HCT116 (cell line): ENCODE measurements at regions not wholly inside any gene's neighbourhood (a gene's known extent, or its start where the extent isn't known, plus 50 kb on each side); places are given as distances from the start of the nearest gene placed in this dataset.

Experiments
- ATAC-seq: fragments of 200-7000 bp; cut with Tn5 transposase; 2 replicates; pipeline ENCODE4 v1.9.1; 2020; ENCODE audit warnings: mild to moderate bottlenecking, moderate library complexity
- BruUV-seq: library from RNA; stranded (reverse); fragments of 400-500 nt; replicated peaks from 2 replicates; lab custom pipeline; 2021; lab: Mats Ljungman, UMichigan
- CTCF ChIA-PET: fragments of 300-600 bp; sonication (Branson Sonifier 250); formaldehyde crosslinking; loops from one replicate; lab custom pipeline; 2021; ENCODE audit warnings: antibody characterized with exemption; lab: Charles Lee
- POLR2A ChIA-PET: fragments of 300-600, 350-600 bp; sonication (Branson Sonifier 250); formaldehyde crosslinking; loops from one replicate; lab custom pipeline; 2021; ENCODE audit warnings: antibody characterized with exemption; lab: Charles Lee
- RAD21 ChIA-PET, 2 experiments: fragments of 300-600 bp; sonication (Branson Sonifier 250); formaldehyde crosslinking; loops; one replicate each; lab custom pipeline; 2023; ENCODE audit warnings: low total read pairs in 2 of 2; ENCODE audit not compliant: uncharacterized antibody in 2 of 2, unreplicated experiment in 2 of 2, low non-redundant PET in 1 of 2; lab: Charles Lee
- DNase-seq: peaks from one replicate; pipeline ENCODE4 v3.0.0-alpha.2; 2010; ENCODE audit warnings: low read depth, low spot score
- H2AFZ ChIP-seq: fragments of 200-600 bp; shearing (Covaris generic), sonication (generic); 2 replicates; pipeline ENCODE4 v1.6.1; 2017; ENCODE audit warnings: low read depth, mixed run types, mixed read lengths, antibody characterized with exemption, low read length; ENCODE audit not compliant: poor library complexity, severe bottlenecking
- H3K27ac ChIP-seq: 2 replicates; pipeline ENCODE4 v1.5.1; 2012; ENCODE audit warnings: low read depth, low read length
- H3K27me3 ChIP-seq: fragments of 200-600 bp; sonication (generic); 2 replicates; pipeline ENCODE4 v1.6.1; 2016; ENCODE audit warnings: mixed run types, low read length, mixed read lengths; ENCODE audit not compliant: insufficient read depth
- H3K36me3 ChIP-seq, 2 experiments: fragments of 200-500 bp in 1 of 2; fragments of 200-600 bp in 1 of 2; sonication (Bioruptor generic) in 1 of 2; sonication (generic) in 1 of 2; 2 replicates each; pipeline versions ENCODE4 v1.5.1 to v1.6.1; 2014 to 2016; ENCODE audit warnings: low read length in 2 of 2, inconsistent platforms in 1 of 2, mixed read lengths in 1 of 2, mixed run types in 1 of 2; ENCODE audit not compliant: insufficient read depth in 2 of 2, control insufficient read depth in 1 of 2
- H3K4me1 ChIP-seq, 2 experiments: fragments of 200-600 bp in 1 of 2; sonication (generic) in 1 of 2; 2 replicates each; pipeline versions ENCODE4 v1.5.1 to v1.6.1; 2012 to 2017; ENCODE audit warnings: low read length in 2 of 2, inconsistent platforms in 1 of 2, mild to moderate bottlenecking in 1 of 2, mixed read lengths in 1 of 2, mixed run types in 1 of 2, moderate library complexity in 1 of 2; ENCODE audit not compliant: insufficient read depth in 2 of 2, control insufficient read depth in 1 of 2
- H3K4me2 ChIP-seq: fragments of 200-600 bp; sonication (generic); 2 replicates; pipeline ENCODE4 v1.6.1; 2017; ENCODE audit warnings: mixed run types, low read length, mixed read lengths
- H3K4me3 ChIP-seq, 2 experiments: fragments of 200-600 bp in 1 of 2; sonication (generic) in 1 of 2; replicated peaks in 1 of 2; 2 replicates each; pipeline ENCODE4 v1.5.1; 2011 to 2016; ENCODE audit warnings: low read length in 2 of 2, control low read depth in 1 of 2, low read depth in 1 of 2, mild to moderate bottlenecking in 1 of 2, mixed read lengths in 1 of 2, mixed run types in 1 of 2
- H3K79me2 ChIP-seq: fragments of 200-600 bp; sonication (generic); 2 replicates; pipeline ENCODE4 v1.6.1; 2017; ENCODE audit warnings: mild to moderate bottlenecking, mixed run types, low read length, moderate library complexity, mixed read lengths; ENCODE audit not compliant: insufficient read depth
- H3K9ac ChIP-seq: fragments of 200-600 bp; sonication (generic); 2 replicates; pipeline ENCODE4 v1.6.1; 2016; ENCODE audit warnings: low read length, mixed read lengths
- H3K9me2 ChIP-seq: fragments of 200-600 bp; sonication (generic), shearing (Covaris generic); 2 replicates; pipeline ENCODE4 v1.6.1; 2017; ENCODE audit warnings: mixed run types, mild to moderate bottlenecking, moderate library complexity; ENCODE audit not compliant: insufficient read depth
- H3K9me3 ChIP-seq, 2 experiments: fragments of 200-500 bp in 1 of 2; fragments of 200-600 bp in 1 of 2; sonication (Bioruptor generic) in 1 of 2; sonication (generic) in 1 of 2; 2 replicates each; pipeline ENCODE4 v1.6.1; 2014 to 2017; ENCODE audit warnings: low read length in 2 of 2, mixed read lengths in 2 of 2, inconsistent platforms in 1 of 2, low read depth in 1 of 2, mild to moderate bottlenecking in 1 of 2, mixed run types in 1 of 2, moderate library complexity in 1 of 2; ENCODE audit not compliant: control insufficient read depth in 1 of 2, insufficient read depth in 1 of 2
- H4K20me1 ChIP-seq: fragments of 200-600 bp; sonication (generic), shearing (Covaris generic); 2 replicates; pipeline ENCODE4 v1.6.1; 2017; ENCODE audit warnings: mixed run types, mild to moderate bottlenecking, moderate library complexity; ENCODE audit not compliant: insufficient read depth
- CBX3 ChIP-seq: IDR thresholded peaks from 2 replicates; pipeline ENCODE4 v1.6.1; 2012; ENCODE audit warnings: low read depth
- CEBPB ChIP-seq: IDR thresholded peaks from 2 replicates; pipeline ENCODE4 v1.6.1; 2012; ENCODE audit warnings: low read depth
- EGR1 ChIP-seq: IDR thresholded peaks from 2 replicates; pipeline ENCODE4 v1.6.1; 2012; ENCODE audit warnings: low read depth
- ELF1 ChIP-seq: IDR thresholded peaks from 2 replicates; pipeline ENCODE4 v1.6.1; 2012; ENCODE audit warnings: low read depth, borderline replicate concordance
- EZH2 ChIP-seq: fragments of 200-600 bp; sonication (generic); IDR thresholded peaks from 2 replicates; pipeline ENCODE4 v1.6.1; 2017; ENCODE audit warnings: antibody characterized with exemption, mixed run types
- EZH2phosphoT487 ChIP-seq: fragments of 200-600 bp; IDR thresholded peaks from 2 replicates; pipeline ENCODE4 v1.6.1; 2018; ENCODE audit warnings: antibody characterized with exemption, borderline replicate concordance
- FOSL1 ChIP-seq: IDR thresholded peaks from 2 replicates; pipeline ENCODE4 v1.6.1; 2012; ENCODE audit warnings: low read depth
- JUND ChIP-seq: IDR thresholded peaks from 2 replicates; pipeline ENCODE4 v1.6.1; 2012
- POLR2A ChIP-seq: IDR thresholded peaks from 2 replicates; pipeline ENCODE4 v1.7.0; 2011; ENCODE audit warnings: borderline replicate concordance; ENCODE audit not compliant: insufficient read depth, insufficient read length; ENCODE audit errors: extremely low read depth
- RAD21 ChIP-seq: IDR thresholded peaks from 2 replicates; pipeline ENCODE4 v1.6.1; 2012; ENCODE audit warnings: low read depth, mild to moderate bottlenecking
- SIN3A ChIP-seq: IDR thresholded peaks from 2 replicates; pipeline ENCODE4 v1.6.1; 2012; ENCODE audit warnings: low read depth
- SP1 ChIP-seq: IDR thresholded peaks from 2 replicates; pipeline ENCODE4 v1.6.1; 2012; ENCODE audit warnings: low read depth
- SRF ChIP-seq: IDR thresholded peaks from 2 replicates; pipeline ENCODE4 v1.6.1; 2012; ENCODE audit warnings: low read depth
- TCF7L2 ChIP-seq: IDR thresholded peaks from 2 replicates; pipeline ENCODE4 v1.7.0; 2011; ENCODE audit warnings: borderline replicate concordance, inconsistent platforms; ENCODE audit not compliant: insufficient read depth, insufficient read length; ENCODE audit errors: extremely low read depth
- ZFX ChIP-seq: fragments of 450-650 bp; IDR thresholded peaks from 2 replicates; pipeline ENCODE4 v1.6.1; 2017
- ZNF274 ChIP-seq: fragments of 200-500 bp; sonication (Bioruptor generic); IDR thresholded peaks from 2 replicates; pipeline ENCODE4 v1.6.1; 2014; ENCODE audit warnings: mild to moderate bottlenecking, low read depth, low read length, inconsistent platforms
- intact Hi-C: fragments of 100-400 bp; cut with micrococcal nuclease; formaldehyde crosslinking; loops from 2 replicates; pipeline ENCODE4 v1.10.0; 2022
- TF ChIP-seq, protein P1 (sequence below): IDR thresholded peaks from 2 replicates; pipeline ENCODE4 v1.6.1; 2012
- TF ChIP-seq, protein P2 (sequence below), 3 experiments: fragments of 200-600 bp in 1 of 3; sonication (generic) in 1 of 3; IDR thresholded peaks in 2 of 3; conservative IDR thresholded peaks in 1 of 3; 2 replicates each; pipeline ENCODE4 v1.5.1; 2012 to 2017; ENCODE audit warnings: low read depth in 2 of 3, low read length in 2 of 3, antibody characterized with exemption in 1 of 3, borderline replicate concordance in 1 of 3, control low read depth in 1 of 3, mild to moderate bottlenecking in 1 of 3, mixed read lengths in 1 of 3, mixed run types in 1 of 3, moderate library complexity in 1 of 3; ENCODE audit not compliant: insufficient read depth in 1 of 3

DNA sequence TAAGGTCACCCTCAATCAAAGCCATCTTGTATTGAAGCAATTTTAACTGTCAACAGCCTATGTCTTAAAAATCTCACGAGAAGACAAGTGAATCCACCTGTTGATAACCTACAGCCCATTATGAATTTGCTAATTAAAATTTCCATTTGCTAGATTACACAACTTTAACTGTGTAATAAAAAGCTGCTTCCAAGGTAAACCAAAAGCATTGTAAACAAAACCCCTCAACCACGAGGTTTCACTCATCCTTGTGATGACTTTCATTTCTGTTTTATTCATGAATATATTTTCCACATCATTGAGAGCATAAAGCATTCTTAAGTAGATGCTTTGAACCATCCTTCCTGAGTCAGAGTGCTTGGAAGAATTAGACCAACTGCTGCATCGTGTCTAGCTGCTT lies 217.5 kb upstream of the GYPA start:
- no TSS peak for BruUV-seq
- Histone ChIP-seq H3K27me3 (peaks cover 55% of the 10 kb centered on the region), H4K20me1 (no peaks in the 10 kb centered on the region), H3K27ac (no peak overlapping the region), H3K79me2 (no peaks in the 10 kb centered on the region), H2AFZ (no peak overlapping the region), H3K4me3 (no peak overlapping the region), H3K9ac (no peak overlapping the region)
- ChIA-PET CTCF (no interaction called here), RAD21 (no interaction called here), POLR2A (no interaction called here)
- intact Hi-C loops, result loop anchor here (2.0 kb wide), 1 partner anchor 703 kb away; no protein-coding TSS in a partner anchor
- no peak for TF ChIP-seq ZFX
- TF ChIP-seq EZH2phosphoT487, result no peak
- TF ChIP-seq CBX3, result no peak
- no peak for TF ChIP-seq SP1
- no peak for TF ChIP-seq SIN3A
- TF ChIP-seq CEBPB, result no peak
- no peak for TF ChIP-seq JUND
- TF ChIP-seq, protein P1, sequence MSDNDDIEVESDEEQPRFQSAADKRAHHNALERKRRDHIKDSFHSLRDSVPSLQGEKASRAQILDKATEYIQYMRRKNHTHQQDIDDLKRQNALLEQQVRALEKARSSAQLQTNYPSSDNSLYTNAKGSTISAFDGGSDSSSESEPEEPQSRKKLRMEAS, result no peak
- TF ChIP-seq FOSL1, result no peak
- no peak for TF ChIP-seq EGR1
- no peak for TF ChIP-seq SRF
- no peak for TF ChIP-seq RAD21
- TF ChIP-seq ELF1, result no peak
- TF ChIP-seq EZH2, result no peak
- TF ChIP-seq ZNF274, result no peak
- no peak for TF ChIP-seq TCF7L2
- TF ChIP-seq, protein P2, sequence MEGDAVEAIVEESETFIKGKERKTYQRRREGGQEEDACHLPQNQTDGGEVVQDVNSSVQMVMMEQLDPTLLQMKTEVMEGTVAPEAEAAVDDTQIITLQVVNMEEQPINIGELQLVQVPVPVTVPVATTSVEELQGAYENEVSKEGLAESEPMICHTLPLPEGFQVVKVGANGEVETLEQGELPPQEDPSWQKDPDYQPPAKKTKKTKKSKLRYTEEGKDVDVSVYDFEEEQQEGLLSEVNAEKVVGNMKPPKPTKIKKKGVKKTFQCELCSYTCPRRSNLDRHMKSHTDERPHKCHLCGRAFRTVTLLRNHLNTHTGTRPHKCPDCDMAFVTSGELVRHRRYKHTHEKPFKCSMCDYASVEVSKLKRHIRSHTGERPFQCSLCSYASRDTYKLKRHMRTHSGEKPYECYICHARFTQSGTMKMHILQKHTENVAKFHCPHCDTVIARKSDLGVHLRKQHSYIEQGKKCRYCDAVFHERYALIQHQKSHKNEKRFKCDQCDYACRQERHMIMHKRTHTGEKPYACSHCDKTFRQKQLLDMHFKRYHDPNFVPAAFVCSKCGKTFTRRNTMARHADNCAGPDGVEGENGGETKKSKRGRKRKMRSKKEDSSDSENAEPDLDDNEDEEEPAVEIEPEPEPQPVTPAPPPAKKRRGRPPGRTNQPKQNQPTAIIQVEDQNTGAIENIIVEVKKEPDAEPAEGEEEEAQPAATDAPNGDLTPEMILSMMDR (IDR thresholded peaks at IDR 0.05 in 2 of 3, conservative IDR thresholded peaks at IDR 0.05 in 1 of 3; ENCODE audit: borderline replicate concordance in 1 of 3, insufficient read depth in 1 of 3, low read depth in 2 of 3, low read length in 2 of 3), result no peak
- no peak for TF ChIP-seq POLR2A
- TF ChIP-seq, all 23 proteins: peak for 0
- DNase-seq (no peak), ATAC-seq (no peak)
- peaks cover 12 to 13% of the 10 kb centered on the region in 2 experiments; a peak in 3 of 4 replicates for H3K4me1 ChIP-seq
- no peak overlapping the region for H3K4me2 ChIP-seq
- no peaks in the 10 kb centered on the region for H3K9me2 ChIP-seq
- H3K36me3 ChIP-seq, result no peaks in the 10 kb centered on the region
- H3K9me3 ChIP-seq, result no peaks in the 10 kb centered on the region
